Natural killer cell (primary cell): ENCODE measurements at regions not wholly inside any gene's neighbourhood (a gene's known extent, or its start where the extent isn't known, plus 50 kb on each side); places are given as distances from the start of the nearest gene placed in this dataset.

Experiments used
- ATAC-seq, 3 donors: fragments of 150-1000 bp in 2 of 3; fragments of 200-7000 bp in 1 of 3; cut with Tn5 transposase; 1 replicate in 1 of 3; 2 replicates in 2 of 3; pipeline ENCODE4 v1.10.0; 2021; ENCODE audit warnings: mild to moderate bottlenecking in 2 of 3, moderate library complexity in 2 of 3
- DNase-seq, 2 donors: peaks; one replicate each; pipeline versions ENCODE4 v3.0.0 to v3.0.0-alpha.2; 2013 to 2021; ENCODE audit warnings: mixed read lengths in 1 of 2
- H3K27ac ChIP-seq: one replicate; pipeline ENCODE4 v1.5.1; 2013; ENCODE audit warnings: mild to moderate bottlenecking, low read length
- H3K27me3 ChIP-seq: one replicate; pipeline ENCODE4 v1.6.1; 2013; ENCODE audit warnings: low read length; ENCODE audit not compliant: control insufficient read depth, insufficient read depth
- H3K36me3 ChIP-seq: one replicate; pipeline ENCODE4 v1.6.1; 2013; ENCODE audit warnings: low read length; ENCODE audit not compliant: control insufficient read depth, insufficient read depth
- H3K4me1 ChIP-seq: one replicate; pipeline ENCODE4 v1.6.1; 2013; ENCODE audit warnings: low read length; ENCODE audit not compliant: control insufficient read depth, insufficient read depth
- H3K4me3 ChIP-seq: one replicate; pipeline ENCODE4 v1.5.1; 2013; ENCODE audit warnings: low read length
- H3K9me3 ChIP-seq: one replicate; pipeline ENCODE4 v1.6.1; 2013; ENCODE audit warnings: low read length; ENCODE audit not compliant: control insufficient read depth, insufficient read depth
- H3K27ac Mint-ChIP-seq, 2 donors: one replicate each; pipeline ENCODE4 v1.8.0; 2022; ENCODE audit warnings: mild to moderate bottlenecking in 2 of 2, mixed read lengths in 2 of 2, moderate library complexity in 1 of 2
- H3K27me3 Mint-ChIP-seq, 2 donors: one replicate each; pipeline ENCODE4 v1.8.0; 2022; ENCODE audit warnings: low read depth in 2 of 2, mixed read lengths in 2 of 2
- H3K36me3 Mint-ChIP-seq: one replicate; pipeline ENCODE4 v1.8.0; 2022; ENCODE audit warnings: mixed read lengths
- H3K4me1 Mint-ChIP-seq, 2 donors: one replicate each; pipeline ENCODE4 v1.8.0; 2022; ENCODE audit warnings: mixed read lengths in 2 of 2
- H3K4me3 Mint-ChIP-seq: one replicate; pipeline ENCODE4 v1.8.0; 2022; ENCODE audit warnings: mild to moderate bottlenecking, moderate library complexity, mixed read lengths
- H3K9me3 Mint-ChIP-seq, 2 donors: one replicate each; pipeline ENCODE4 v1.8.0; 2022; ENCODE audit warnings: mixed read lengths in 2 of 2
- CTCF ChIP-seq: fragments of 200-600 bp; IDR thresholded peaks from one replicate; pipeline ENCODE4 v1.8.0; 2022; ENCODE audit warnings: antibody characterized with exemption
- WGBS: methylation state at CpG from one replicate; pipeline ENCODE4 v1.1.7; 2013; ENCODE audit warnings: missing lambda C conversion rate; ENCODE audit not compliant: insufficient coverage; 5-methylcytosine and 5-hydroxymethylcytosine counted together
- intact Hi-C: fragments of 100-400 bp; cut with micrococcal nuclease; formaldehyde crosslinking; loops from one replicate; pipeline ENCODE4 v1.14.2; 2022

GRCh38 chr4:79141530-79141929, 184.3 kb downstream of the NAA11 start:
- no peak overlapping the region for H3K4me3 Mint-ChIP-seq
- no peaks in the 10 kb centered on the region for H3K27me3 Mint-ChIP-seq
- Histone ChIP-seq H3K9me3 (no peaks in the 10 kb centered on the region), H3K27ac (no peak overlapping the region), H3K27me3 (no peaks in the 10 kb centered on the region), H3K36me3 (no peaks in the 10 kb centered on the region), H3K4me1 (no peaks in the 10 kb centered on the region), H3K4me3 (no peak overlapping the region)
- H3K4me1 Mint-ChIP-seq = no peaks in the 10 kb centered on the region
- H3K9me3 Mint-ChIP-seq = peaks cover 18 to 27% of the 10 kb centered on the region in 2 donors
- no peaks in the 10 kb centered on the region for H3K36me3 Mint-ChIP-seq
- intact Hi-C loops = no loop called here
- WGBS = 79% methylated on average over 3 of the region's 3 CpGs
- no peak overlapping the region for H3K27ac Mint-ChIP-seq
- DNase-seq (no peak), ATAC-seq (no peak)
- TF ChIP-seq CTCF = no peak

- ATAC-seq = no peak
Observed at GRCh38 chr4:79134767-79135166, 191.1 kb downstream of the NAA11 start.

GRCh38 chr4:79132826-79133225, 193.0 kb downstream of the NAA11 start:
- Mint-ChIP-seq H3K27ac (no peak overlapping the region), H3K27me3 (no peaks in the 10 kb centered on the region), H3K36me3 (peaks cover 21% of the 10 kb centered on the region), H3K4me3 (no peak overlapping the region), H3K4me1 (no peaks in the 10 kb centered on the region), H3K9me3 (peaks cover 17 to 28% of the 10 kb centered on the region in 2 donors)
- Histone ChIP-seq H3K27ac (no peak overlapping the region), H3K36me3 (no peaks in the 10 kb centered on the region), H3K9me3 (no peaks in the 10 kb centered on the region), H3K27me3 (no peaks in the 10 kb centered on the region), H3K4me1 (no peaks in the 10 kb centered on the region), H3K4me3 (no peak overlapping the region)
- intact Hi-C loops = no loop called here
- TF ChIP-seq CTCF = no peak
- no peak for ATAC-seq
- WGBS = no CpG with 5 or more reads among the region's 1 CpG
- no peak for DNase-seq

More at GRCh38 chr4:79134767-79135166, 191.1 kb downstream of the NAA11 start:
- H3K4me3 Mint-ChIP-seq = no peak overlapping the region
- no peaks in the 10 kb centered on the region for H3K27me3 Mint-ChIP-seq
- H3K4me1 ChIP-seq = no peaks in the 10 kb centered on the region
- H3K4me3 ChIP-seq = no peak overlapping the region
- H3K27ac Mint-ChIP-seq = no peak overlapping the region
- H3K36me3 ChIP-seq = no peaks in the 10 kb centered on the region
- TF ChIP-seq CTCF = no peak
- no peaks in the 10 kb centered on the region for H3K27me3 ChIP-seq
- intact Hi-C loops = no loop called here
- H3K27ac ChIP-seq = no peak overlapping the region
- H3K9me3 ChIP-seq = no peaks in the 10 kb centered on the region
- H3K9me3 Mint-ChIP-seq = peaks cover 19 to 21% of the 10 kb centered on the region in 2 donors
- no peak for DNase-seq
- H3K36me3 Mint-ChIP-seq = peaks cover 10% of the 10 kb centered on the region
- H3K4me1 Mint-ChIP-seq = no peaks in the 10 kb centered on the region

- Histone ChIP-seq H3K4me3 (no peak overlapping the region), H3K36me3 (no peaks in the 10 kb centered on the region), H3K9me3 (peaks cover 13% of the 10 kb centered on the region), H3K4me1 (no peaks in the 10 kb centered on the region), H3K27ac (no peak overlapping the region), H3K27me3 (no peaks in the 10 kb centered on the region)
- ATAC-seq = no peak
- H3K27ac Mint-ChIP-seq = no peak overlapping the region
- no peaks in the 10 kb centered on the region for H3K4me1 Mint-ChIP-seq
- H3K27me3 Mint-ChIP-seq = no peaks in the 10 kb centered on the region
- DNase-seq = no peak
- H3K36me3 Mint-ChIP-seq = peaks cover 28% of the 10 kb centered on the region
- H3K9me3 Mint-ChIP-seq = peaks cover 25 to 45% of the 10 kb centered on the region in 2 donors
- intact Hi-C loops = no loop called here
- 97% methylated on average over 27 of the region's 27 CpGs for WGBS
- no peak for TF ChIP-seq CTCF
- no peak overlapping the region for H3K4me3 Mint-ChIP-seq
Observed at GRCh38 chr4:79121875-79122358, 182.7 kb upstream of the PAQR3 start.
